Prostate gland (tissue), 2 donors: ENCODE measurements at regions not wholly inside any gene's neighbourhood (a gene's known extent, or its start where the extent isn't known, plus 50 kb on each side); places are given as distances from the start of the nearest gene placed in this dataset.

ENCODE experiments used
- CTCF ChIP-seq, 4 experiments: fragments of 200-600 bp in 2 of 4; fragments of 450-650 bp in 2 of 4; sonication (generic) in 2 of 4; IDR thresholded peaks; 1 replicate in 3 of 4; 2 replicates in 1 of 4; pipeline ENCODE4 v1.5.1; 2016 to 2019; ENCODE audit warnings: antibody characterized with exemption in 4 of 4, mild to moderate bottlenecking in 2 of 4, moderate library complexity in 2 of 4
- POLR2A ChIP-seq: fragments of 450-650 bp; IDR thresholded peaks from one replicate; pipeline ENCODE4 v1.6.1; 2016; ENCODE audit warnings: antibody characterized with exemption, mild to moderate bottlenecking
- POLR2AphosphoS5 ChIP-seq: sonication (generic); formaldehyde crosslinking; IDR thresholded peaks from one replicate; pipeline ENCODE4 v1.6.1; 2017; ENCODE audit warnings: antibody characterized with exemption

GRCh38 chr6:137709424-137710236, 157.4 kb upstream of the TNFAIP3 start:
- TF ChIP-seq CTCF (IDR thresholded peaks at IDR 0.05) (no peak), POLR2A (no peak), POLR2AphosphoS5 (no peak)
